Activated B cell treated with CpG ODN at 0.5 μM for 24 hours (primary cell): ENCODE measurements at regions not wholly inside any gene's neighbourhood (a gene's known extent, or its start where the extent isn't known, plus 50 kb on each side); places are given as distances from the start of the nearest gene placed in this dataset.
"Not testable (repeated sequence)": the region's sequence is repeated elsewhere in the genome, so short reads cannot be mapped to it uniquely, and the experiment has no call there.

Source experiments
- ATAC-seq: fragments of 200-7000 bp; cut with Tn5 transposase; one replicate; pipeline ENCODE4 v1.10.0; 2021; ENCODE audit warnings: low read depth, mild to moderate bottlenecking, moderate library complexity
- CTCF ChIA-PET: fragments of 350-600 bp; sonication (Branson Sonifier 250); formaldehyde crosslinking; loops from one replicate; lab custom pipeline; 2021; ENCODE audit warnings: antibody characterized with exemption; lab: Charles Lee
- POLR2A ChIA-PET: fragments of 350-600 bp; sonication (Branson Sonifier 250); formaldehyde crosslinking; loops from one replicate; lab custom pipeline; 2021; ENCODE audit warnings: antibody characterized with exemption; lab: Charles Lee
- DNase-seq: peaks from one replicate; pipeline ENCODE4 v3.0.0; 2022
- H3K27ac Mint-ChIP-seq: one replicate; pipeline ENCODE4 v1.8.0; 2020; ENCODE audit warnings: mixed read lengths
- H3K27me3 Mint-ChIP-seq: one replicate; pipeline ENCODE4 v1.8.0; 2021; ENCODE audit warnings: mixed read lengths
- H3K36me3 Mint-ChIP-seq: one replicate; pipeline ENCODE4 v1.8.0; 2021; ENCODE audit warnings: low read depth, mixed read lengths
- H3K4me1 Mint-ChIP-seq: one replicate; pipeline ENCODE4 v1.8.0; 2021; ENCODE audit warnings: mixed read lengths
- H3K4me3 Mint-ChIP-seq: one replicate; pipeline ENCODE4 v1.8.0; 2020; ENCODE audit warnings: mild to moderate bottlenecking, mixed read lengths
- H3K9me3 Mint-ChIP-seq: one replicate; pipeline ENCODE4 v1.8.0; 2020; ENCODE audit warnings: mixed read lengths
- intact Hi-C: fragments of 100-400 bp; cut with micrococcal nuclease; formaldehyde crosslinking; loops from one replicate; pipeline ENCODE4 v1.15.1; 2024

DNA sequence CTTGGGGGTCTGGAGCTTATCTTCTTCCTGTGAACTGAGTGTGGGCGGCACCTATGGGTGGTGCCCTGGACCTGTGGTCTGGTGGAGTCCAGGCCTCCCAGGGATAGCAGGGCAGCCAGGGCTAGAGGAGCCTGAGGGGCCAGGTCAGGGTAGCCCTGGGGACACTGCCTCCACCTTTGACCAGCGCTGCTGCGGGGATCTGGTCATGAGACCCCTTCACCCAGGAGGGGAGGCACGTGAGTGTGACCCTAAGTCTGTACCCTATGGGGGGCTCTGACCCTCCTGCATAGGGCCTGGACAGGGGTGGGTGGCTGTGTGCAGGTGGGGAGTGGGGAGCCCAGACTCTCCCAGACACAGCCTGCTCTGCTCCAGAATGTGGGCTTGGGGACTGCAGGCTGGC, 150.5 kb upstream of the POTEB2 start:
- intact Hi-C loops, H3K4me1 Mint-ChIP-seq, H3K4me3 Mint-ChIP-seq, ATAC-seq, POLR2A ChIA-PET, H3K36me3 Mint-ChIP-seq, H3K27ac Mint-ChIP-seq, H3K27me3 Mint-ChIP-seq, CTCF ChIA-PET, DNase-seq, H3K9me3 Mint-ChIP-seq: not testable (repeated sequence)

GRCh38 chr15:21015171-21015570, 149.1 kb upstream of the POTEB2 start:
- H3K4me1 Mint-ChIP-seq, H3K36me3 Mint-ChIP-seq, H3K9me3 Mint-ChIP-seq, DNase-seq, H3K4me3 Mint-ChIP-seq, H3K27ac Mint-ChIP-seq, CTCF ChIA-PET, intact Hi-C loops, H3K27me3 Mint-ChIP-seq, POLR2A ChIA-PET, ATAC-seq: not testable (repeated sequence)

- H3K9me3 Mint-ChIP-seq, ATAC-seq, H3K36me3 Mint-ChIP-seq, POLR2A ChIA-PET, H3K27ac Mint-ChIP-seq, intact Hi-C loops, CTCF ChIA-PET, H3K4me1 Mint-ChIP-seq, H3K27me3 Mint-ChIP-seq, H3K4me3 Mint-ChIP-seq, DNase-seq: not testable (repeated sequence)
Measured at GRCh38 chr15:21013308-21013707, 147.2 kb upstream of the POTEB2 start.

DNA sequence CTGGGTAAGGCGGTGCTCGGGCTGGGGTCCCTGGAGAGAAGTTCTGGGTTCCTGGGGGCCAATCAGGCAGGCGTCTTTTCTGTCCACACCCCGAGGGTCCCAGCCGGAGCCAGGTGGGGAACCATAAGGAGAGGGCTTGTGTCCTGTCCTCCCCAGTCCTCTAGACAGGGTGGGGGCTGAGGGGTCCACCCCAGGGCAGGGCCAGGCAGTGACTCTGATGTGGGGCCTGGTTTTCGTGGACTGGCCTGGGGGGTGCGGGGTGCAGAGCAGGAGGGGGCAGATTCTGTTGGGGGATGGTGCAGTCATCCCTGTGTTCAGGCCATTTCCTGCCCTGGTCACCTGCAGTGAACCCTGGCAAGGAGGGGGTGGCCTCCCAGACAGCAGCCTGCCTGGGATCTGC, 143.5 kb upstream of the POTEB2 start:
- not testable (repeated sequence) for ATAC-seq

DNA sequence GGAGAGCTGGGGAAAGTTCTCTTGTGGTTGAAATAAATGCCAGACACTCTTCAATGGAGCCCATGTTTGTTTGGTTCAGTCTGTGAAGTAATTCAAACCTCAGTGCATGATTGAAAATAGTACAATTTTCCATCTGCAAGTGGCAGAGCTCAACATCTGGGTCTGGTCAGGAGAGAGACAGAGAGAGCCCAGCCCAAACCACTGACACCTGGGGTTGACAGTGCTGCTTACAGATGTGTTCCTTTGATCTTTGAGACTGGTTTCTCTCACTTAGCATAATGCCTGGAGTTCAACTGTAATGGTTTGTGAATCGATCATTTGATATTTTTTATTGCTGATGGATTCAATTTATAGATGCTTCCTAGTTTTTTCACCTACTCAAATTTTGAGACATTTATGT, 137.3 kb upstream of the POTEB2 start:
- H3K27ac Mint-ChIP-seq = not testable (repeated sequence)

More for the DNA sequence above, 143.5 kb upstream of the POTEB2 start:
- POLR2A ChIA-PET, H3K36me3 Mint-ChIP-seq, H3K4me3 Mint-ChIP-seq, H3K4me1 Mint-ChIP-seq, H3K27me3 Mint-ChIP-seq, H3K9me3 Mint-ChIP-seq, CTCF ChIA-PET, intact Hi-C loops, DNase-seq, H3K27ac Mint-ChIP-seq: not testable (repeated sequence)

DNA sequence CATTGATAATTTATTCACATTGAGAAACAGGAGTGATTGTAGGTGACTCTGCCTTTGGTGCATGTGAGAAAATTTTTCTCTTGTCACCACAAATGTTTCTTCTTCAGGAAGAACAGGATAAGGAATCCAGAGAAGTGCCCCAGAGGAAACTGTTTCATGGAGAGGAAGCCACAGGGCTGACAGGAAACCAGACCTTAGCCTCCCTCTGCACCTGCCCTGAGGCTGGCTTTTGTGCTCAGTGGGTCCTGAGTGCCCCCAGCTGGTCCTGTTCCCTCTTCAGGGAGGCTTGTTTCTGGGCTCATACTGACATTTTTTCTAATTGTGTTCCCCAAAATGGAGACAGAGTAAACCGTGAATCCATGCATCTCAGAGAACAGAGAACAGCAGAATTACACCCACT, 135.8 kb upstream of the POTEB2 start:
- POLR2A ChIA-PET, ATAC-seq, DNase-seq: not testable (repeated sequence)

More for the DNA sequence above, 137.3 kb upstream of the POTEB2 start:
- ATAC-seq, POLR2A ChIA-PET, DNase-seq, H3K4me3 Mint-ChIP-seq, H3K36me3 Mint-ChIP-seq, CTCF ChIA-PET, intact Hi-C loops, H3K27me3 Mint-ChIP-seq, H3K4me1 Mint-ChIP-seq, H3K9me3 Mint-ChIP-seq: not testable (repeated sequence)

GRCh38 chr15:20991691-20992090, 125.6 kb upstream of the POTEB2 start:
- H3K9me3 Mint-ChIP-seq, intact Hi-C loops, H3K4me1 Mint-ChIP-seq, H3K4me3 Mint-ChIP-seq, DNase-seq, ATAC-seq, POLR2A ChIA-PET, H3K36me3 Mint-ChIP-seq, H3K27ac Mint-ChIP-seq, H3K27me3 Mint-ChIP-seq, CTCF ChIA-PET: not testable (repeated sequence)

More for the DNA sequence above, 135.8 kb upstream of the POTEB2 start:
- H3K4me3 Mint-ChIP-seq, H3K27me3 Mint-ChIP-seq, CTCF ChIA-PET, H3K4me1 Mint-ChIP-seq, intact Hi-C loops, H3K36me3 Mint-ChIP-seq, H3K27ac Mint-ChIP-seq, H3K9me3 Mint-ChIP-seq: not testable (repeated sequence)

DNA sequence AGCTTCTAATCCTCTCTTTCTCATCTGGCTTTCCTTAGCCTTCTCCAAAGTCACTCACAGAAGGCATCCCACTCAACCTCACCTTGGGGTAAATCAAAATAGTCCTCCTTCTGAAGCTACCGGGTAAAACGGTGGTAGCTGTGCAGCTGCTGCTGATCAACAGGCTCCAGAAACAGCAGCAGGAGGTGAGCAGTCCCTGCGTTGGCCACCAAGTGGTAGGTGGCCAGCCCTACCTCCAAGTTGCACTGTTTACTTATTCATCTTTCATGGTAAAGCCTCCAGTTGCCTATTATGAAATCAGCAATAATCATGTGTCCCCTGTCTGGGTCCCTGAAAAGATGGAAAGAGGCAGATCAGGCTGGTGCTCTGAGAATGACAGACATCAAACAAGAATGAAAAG, 125.1 kb upstream of the POTEB2 start:
- ATAC-seq, H3K4me3 Mint-ChIP-seq, POLR2A ChIA-PET, CTCF ChIA-PET, H3K36me3 Mint-ChIP-seq, H3K4me1 Mint-ChIP-seq, H3K27ac Mint-ChIP-seq, DNase-seq, H3K27me3 Mint-ChIP-seq, H3K9me3 Mint-ChIP-seq, intact Hi-C loops: not testable (repeated sequence)

DNA sequence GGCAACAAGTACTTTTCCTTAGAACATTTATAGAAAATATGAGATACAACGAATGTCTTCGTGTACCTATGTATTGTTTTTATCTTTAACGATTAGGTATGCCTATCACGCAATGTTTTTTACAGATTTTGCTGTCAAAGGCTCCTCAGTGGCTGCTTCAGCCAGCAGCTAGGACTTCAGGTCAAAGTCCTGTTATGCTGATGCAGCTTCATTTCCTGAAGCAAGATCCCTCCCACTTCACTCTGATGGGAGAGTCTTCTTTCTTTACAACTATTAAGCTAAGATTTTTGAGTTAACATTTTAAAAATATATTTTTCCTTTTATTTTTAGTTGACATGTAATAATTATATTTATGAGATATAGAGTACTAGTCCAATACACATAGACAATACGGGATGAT, 120.7 kb upstream of the POTEB2 start:
- H3K27me3 Mint-ChIP-seq, H3K4me1 Mint-ChIP-seq, CTCF ChIA-PET, H3K9me3 Mint-ChIP-seq, H3K27ac Mint-ChIP-seq, H3K4me3 Mint-ChIP-seq, POLR2A ChIA-PET, DNase-seq, H3K36me3 Mint-ChIP-seq, ATAC-seq, intact Hi-C loops: not testable (repeated sequence)

GRCh38 chr15:20978057-20978456, 111.9 kb upstream of the POTEB2 start:
- H3K36me3 Mint-ChIP-seq, intact Hi-C loops, H3K27ac Mint-ChIP-seq, DNase-seq, H3K27me3 Mint-ChIP-seq, CTCF ChIA-PET, H3K9me3 Mint-ChIP-seq, H3K4me3 Mint-ChIP-seq, H3K4me1 Mint-ChIP-seq, POLR2A ChIA-PET: not testable (repeated sequence)
- peak; percentile 45 for ATAC-seq

DNA sequence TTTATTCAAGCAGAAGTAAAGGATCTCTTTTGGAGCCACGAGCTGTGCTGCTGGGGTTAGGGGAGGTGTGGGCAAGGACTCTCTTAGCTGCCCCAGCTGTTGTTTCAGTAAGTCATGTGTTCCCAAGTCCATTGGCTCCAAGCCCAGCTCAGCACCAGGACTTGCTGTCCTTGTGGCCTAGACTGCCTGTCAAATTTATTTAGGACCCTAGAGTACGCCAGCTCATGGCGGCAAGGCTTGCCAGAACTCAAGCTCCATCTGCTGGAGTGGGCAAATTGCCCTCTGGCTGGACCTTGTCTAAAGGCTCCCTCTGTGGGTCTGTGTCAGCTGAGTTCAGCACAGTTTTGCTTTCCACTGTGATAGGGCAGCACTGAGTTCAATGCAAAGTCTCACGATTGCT, 106.6 kb upstream of the POTEB2 start:
- H3K9me3 Mint-ChIP-seq, H3K36me3 Mint-ChIP-seq, H3K4me1 Mint-ChIP-seq, H3K4me3 Mint-ChIP-seq, H3K27ac Mint-ChIP-seq, H3K27me3 Mint-ChIP-seq, ATAC-seq, DNase-seq, intact Hi-C loops, POLR2A ChIA-PET, CTCF ChIA-PET: not testable (repeated sequence)

GRCh38 chr15:20959299-20959698, 93.2 kb upstream of the POTEB2 start:
- H3K36me3 Mint-ChIP-seq, H3K27ac Mint-ChIP-seq, H3K27me3 Mint-ChIP-seq, ATAC-seq, H3K9me3 Mint-ChIP-seq, intact Hi-C loops, H3K4me1 Mint-ChIP-seq, POLR2A ChIA-PET, H3K4me3 Mint-ChIP-seq, CTCF ChIA-PET, DNase-seq: not testable (repeated sequence)

DNA sequence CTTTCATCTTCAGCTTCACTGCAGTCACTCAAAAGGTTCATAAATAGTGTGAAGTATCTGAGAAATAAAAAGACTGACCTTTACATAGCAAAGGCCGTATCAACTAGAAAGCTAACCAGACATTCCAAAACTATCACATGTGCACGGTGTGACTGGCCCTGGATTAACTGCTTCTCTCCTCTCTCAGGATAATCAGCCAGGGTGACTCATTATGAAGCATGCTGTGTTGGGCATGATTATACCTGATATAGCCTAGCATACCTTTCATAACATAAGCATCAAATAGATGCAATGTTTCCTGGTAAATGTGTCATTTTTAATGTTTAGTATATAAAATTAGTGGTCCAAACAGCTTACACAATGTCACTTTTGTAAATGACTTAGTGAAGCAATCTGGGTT, 63.2 kb upstream of the POTEB2 start:
- intact Hi-C loops = not testable (repeated sequence)

More for the DNA sequence above, 63.2 kb upstream of the POTEB2 start:
- H3K27ac Mint-ChIP-seq, H3K27me3 Mint-ChIP-seq, ATAC-seq, H3K4me3 Mint-ChIP-seq, DNase-seq, H3K9me3 Mint-ChIP-seq, CTCF ChIA-PET, POLR2A ChIA-PET, H3K36me3 Mint-ChIP-seq, H3K4me1 Mint-ChIP-seq: not testable (repeated sequence)
